PC-9 (cell line): ENCODE measurements at regions not wholly inside any gene's neighbourhood (a gene's known extent, or its start where the extent isn't known, plus 50 kb on each side); places are given as distances from the start of the nearest gene placed in this dataset.

ENCODE experiments used
- BruUV-seq: library from RNA; stranded (reverse); fragments of 400-500 nt; replicated peaks from 2 replicates; lab custom pipeline; 2021; lab: Mats Ljungman, UMichigan
- CTCF ChIA-PET: fragments of 300-600 bp; sonication (Branson Sonifier 250); formaldehyde crosslinking; loops from one replicate; lab custom pipeline; 2022; ENCODE audit warnings: antibody characterized with exemption; lab: Charles Lee
- POLR2A ChIA-PET: fragments of 300-600 bp; sonication (Branson Sonifier 250); formaldehyde crosslinking; loops from one replicate; lab custom pipeline; 2022; ENCODE audit warnings: antibody characterized with exemption; ENCODE audit not compliant: unreplicated experiment; lab: Charles Lee
- DNase-seq, 2 experiments: peaks; one replicate each; pipeline versions ENCODE4 v3.0.0 to v3.0.0-alpha.2; 2015 to 2022; ENCODE audit warnings: mixed read lengths in 1 of 2
- H2AFZ ChIP-seq: fragments of 200-600 bp; sonication (generic); 2 replicates; pipeline ENCODE4 v1.8.1; 2017; ENCODE audit warnings: antibody characterized with exemption
- H3F3A ChIP-seq: fragments of 200-600 bp; sonication (generic); 2 replicates; pipeline ENCODE4 v1.8.1; 2017; ENCODE audit warnings: antibody characterized with exemption, mild to moderate bottlenecking, low read depth; ENCODE audit not compliant: insufficient read depth
- H3K27ac ChIP-seq: fragments of 200-600 bp; sonication (generic); 2 replicates; pipeline ENCODE4 v1.6.1; 2016; ENCODE audit warnings: mixed run types
- H3K27me3 ChIP-seq: fragments of 200-600 bp; sonication (generic); 2 replicates; pipeline ENCODE4 v1.6.1; 2016; ENCODE audit warnings: low read depth, mixed run types; ENCODE audit not compliant: insufficient read depth
- H3K36me3 ChIP-seq: fragments of 200-600 bp; sonication (generic); 2 replicates; pipeline ENCODE4 v1.6.1; 2016; ENCODE audit warnings: low read depth, mixed run types
- H3K4me1 ChIP-seq: fragments of 200-600 bp; sonication (generic); replicated peaks from 2 replicates; pipeline ENCODE4 v1.6.1; 2016; ENCODE audit warnings: mixed run types; ENCODE audit not compliant: insufficient read depth
- H3K4me2 ChIP-seq: fragments of 200-600 bp; sonication (generic); 2 replicates; pipeline ENCODE4 v1.6.1; 2017; ENCODE audit warnings: mixed run types
- H3K4me3 ChIP-seq: fragments of 200-600 bp; sonication (generic); 2 replicates; pipeline ENCODE4 v1.6.1; 2016; ENCODE audit warnings: mixed run types
- H3K79me2 ChIP-seq: fragments of 200-600 bp; sonication (generic); 2 replicates; pipeline ENCODE4 v1.6.1; 2017; ENCODE audit warnings: low read depth, mixed run types
- H3K9me2 ChIP-seq: fragments of 200-600 bp; sonication (generic); 2 replicates; pipeline ENCODE4 v1.8.1; 2017; ENCODE audit warnings: mild to moderate bottlenecking; ENCODE audit not compliant: insufficient read depth
- H3K9me3 ChIP-seq: fragments of 200-600 bp; sonication (generic); 2 replicates; pipeline ENCODE4 v1.8.1; 2016; ENCODE audit warnings: low read depth; ENCODE audit not compliant: insufficient read depth
- H4K20me1 ChIP-seq: fragments of 200-600 bp; sonication (generic); 2 replicates; pipeline ENCODE4 v1.8.1; 2017; ENCODE audit not compliant: insufficient read depth
- CTCF ChIP-seq: fragments of 200-600 bp; sonication (generic); conservative IDR thresholded peaks from 2 replicates; pipeline ENCODE4 v1.6.1; 2017; ENCODE audit warnings: mixed run types, antibody characterized with exemption, mild to moderate bottlenecking, moderate library complexity
- EZH2 ChIP-seq: fragments of 200-600 bp; sonication (generic); IDR thresholded peaks from 2 replicates; pipeline ENCODE4 v1.8.0; 2017; ENCODE audit warnings: antibody characterized with exemption, low read depth
- intact Hi-C: fragments of 100-400 bp; cut with micrococcal nuclease; formaldehyde crosslinking; loops from one replicate; pipeline ENCODE4 v1.10.0; 2022; ENCODE audit not compliant: unreplicated experiment

GRCh38 chr3:46082849-46083248, 55.6 kb upstream of the XCR1 start:
- peak; percentile 39 to 90 for DNase-seq
- no peak for TF ChIP-seq EZH2
- no peak for TF ChIP-seq CTCF
- Histone ChIP-seq H3K4me3 (0 out of 2 replicates have a peak overlapping the region, but pooled peaks have one; percentile 23), H3K9me3 (no peaks in the 10 kb centered on the region), H3K79me2 (no peaks in the 10 kb centered on the region), H4K20me1 (no peaks in the 10 kb centered on the region), H3F3A (peaks cover 44% of the 10 kb centered on the region), H3K9me2 (no peaks in the 10 kb centered on the region; the same call in 1 of the 2 replicates), H3K4me2 (peak overlapping the region; percentile 64), H3K36me3 (no peaks in the 10 kb centered on the region), H3K27me3 (no peaks in the 10 kb centered on the region), H3K27ac (peak overlapping the region; percentile 97), H2AFZ (no peak overlapping the region), H3K4me1 (peaks cover 62% of the 10 kb centered on the region)
- ChIA-PET CTCF (no interaction called here), POLR2A (interaction anchor here (0.5 kb wide), 1 partner anchor 393 kb away, joined by 5 read pairs; the partner anchor contains the start of gene SACM1L)
- no TSS peak for BruUV-seq
- intact Hi-C loops, result loop anchor here (1.0 to 5.0 kb wide), 3 partner anchors 28 to 396 kb away; partner anchors contain the start of gene SACM1L

- DNase-seq, result peak in 1 of 2 experiments; percentile 84
- Histone ChIP-seq H4K20me1 (no peaks in the 10 kb centered on the region), H3K27me3 (no peaks in the 10 kb centered on the region), H2AFZ (no peak overlapping the region), H3K9me2 (no peaks in the 10 kb centered on the region; the same call in 1 of the 2 replicates), H3F3A (peaks cover 44% of the 10 kb centered on the region), H3K9me3 (no peaks in the 10 kb centered on the region), H3K4me1 (peaks cover 62% of the 10 kb centered on the region), H3K4me2 (peak overlapping the region; percentile 64), H3K27ac (peak overlapping the region; percentile 97), H3K79me2 (no peaks in the 10 kb centered on the region), H3K4me3 (no peak overlapping the region), H3K36me3 (no peaks in the 10 kb centered on the region)
- BruUV-seq, result no TSS peak
- POLR2A ChIA-PET, result no interaction called here
- CTCF ChIA-PET, result interaction anchor here (0.6 to 1.2 kb wide), 2 partner anchors 17 to 132 kb away, joined by 3 to 6 read pairs; no protein-coding TSS in a partner anchor
- TF ChIP-seq EZH2, result no peak
- no peak for TF ChIP-seq CTCF
- intact Hi-C loops, result loop anchor here (1.0 to 5.0 kb wide), 3 partner anchors 29 to 395 kb away; partner anchors contain the start of gene SACM1L
Observed at GRCh38 chr3:46082021-46082420, 54.7 kb upstream of the XCR1 start.

GRCh38 chr3:46080969-46081345, 53.7 kb upstream of the XCR1 start:
- Histone ChIP-seq H3K4me3 (no peak overlapping the region), H3K4me1 (peaks cover 62% of the 10 kb centered on the region), H3K36me3 (no peaks in the 10 kb centered on the region), H3K79me2 (no peaks in the 10 kb centered on the region), H3K9me2 (no peaks in the 10 kb centered on the region; the same call in 1 of the 2 replicates), H3K9me3 (no peaks in the 10 kb centered on the region), H3F3A (peaks cover 44% of the 10 kb centered on the region), H3K4me2 (peak overlapping the region; percentile 64), H4K20me1 (no peaks in the 10 kb centered on the region), H2AFZ (no peak overlapping the region), H3K27ac (peak overlapping the region; percentile 97), H3K27me3 (no peaks in the 10 kb centered on the region)
- intact Hi-C loops, result loop anchor here (5.0 kb wide), 1 partner anchor 394 kb away; the partner anchor contains the start of gene SACM1L
- TF ChIP-seq EZH2 (no peak), CTCF (no peak)
- ChIA-PET CTCF (interaction anchor here (0.7 to 1.2 kb wide), 2 partner anchors 133 to 369 kb away, joined by 3 read pairs; no protein-coding TSS in a partner anchor), POLR2A (no interaction called here)
- no peak for DNase-seq
- BruUV-seq, result no TSS peak
